ENCODE measurements at regions not wholly inside any gene's neighbourhood (a gene's known extent, or its start where the extent isn't known, plus 50 kb on each side); places are given as distances from the start of the nearest gene placed in this dataset.

- no peak for DNase-seq
These were observed 523.0 kb downstream of the PTPRC start for GRCh38 chr1:199161766-199162303.

- no peak for DNase-seq
These were observed 524.4 kb downstream of the PTPRC start for GRCh38 chr1:199163267-199163666.

DNA sequence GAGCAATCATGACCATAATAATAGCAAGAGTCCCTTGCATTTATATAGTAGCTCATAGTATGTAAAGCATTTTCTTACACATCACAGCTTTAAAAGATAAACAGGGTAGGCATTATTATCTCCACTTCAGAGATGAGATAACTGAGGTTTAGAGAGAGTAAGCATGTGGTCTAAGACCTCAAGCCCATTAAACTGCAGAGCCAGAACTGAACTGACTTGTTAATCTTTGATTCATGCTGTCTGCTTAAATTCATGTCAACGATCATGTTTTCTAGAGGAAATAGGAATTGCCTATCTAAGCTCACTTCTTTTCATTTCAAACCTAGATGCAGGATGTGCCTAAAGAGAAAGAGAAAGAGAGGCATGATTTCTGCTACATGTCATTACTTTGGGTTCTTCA lies 524.8 kb downstream of the PTPRC start:
- DNase-seq: no peak

- no peak for DNase-seq
These were observed 528.6 kb downstream of the PTPRC start for GRCh38 chr1:199167460-199167859.

- no peak for DNase-seq
These were observed 530.2 kb downstream of the PTPRC start for GRCh38 chr1:199168888-199169585.

- DNase-seq: no peak
These were observed 531.9 kb downstream of the PTPRC start for GRCh38 chr1:199170711-199171110.

DNA sequence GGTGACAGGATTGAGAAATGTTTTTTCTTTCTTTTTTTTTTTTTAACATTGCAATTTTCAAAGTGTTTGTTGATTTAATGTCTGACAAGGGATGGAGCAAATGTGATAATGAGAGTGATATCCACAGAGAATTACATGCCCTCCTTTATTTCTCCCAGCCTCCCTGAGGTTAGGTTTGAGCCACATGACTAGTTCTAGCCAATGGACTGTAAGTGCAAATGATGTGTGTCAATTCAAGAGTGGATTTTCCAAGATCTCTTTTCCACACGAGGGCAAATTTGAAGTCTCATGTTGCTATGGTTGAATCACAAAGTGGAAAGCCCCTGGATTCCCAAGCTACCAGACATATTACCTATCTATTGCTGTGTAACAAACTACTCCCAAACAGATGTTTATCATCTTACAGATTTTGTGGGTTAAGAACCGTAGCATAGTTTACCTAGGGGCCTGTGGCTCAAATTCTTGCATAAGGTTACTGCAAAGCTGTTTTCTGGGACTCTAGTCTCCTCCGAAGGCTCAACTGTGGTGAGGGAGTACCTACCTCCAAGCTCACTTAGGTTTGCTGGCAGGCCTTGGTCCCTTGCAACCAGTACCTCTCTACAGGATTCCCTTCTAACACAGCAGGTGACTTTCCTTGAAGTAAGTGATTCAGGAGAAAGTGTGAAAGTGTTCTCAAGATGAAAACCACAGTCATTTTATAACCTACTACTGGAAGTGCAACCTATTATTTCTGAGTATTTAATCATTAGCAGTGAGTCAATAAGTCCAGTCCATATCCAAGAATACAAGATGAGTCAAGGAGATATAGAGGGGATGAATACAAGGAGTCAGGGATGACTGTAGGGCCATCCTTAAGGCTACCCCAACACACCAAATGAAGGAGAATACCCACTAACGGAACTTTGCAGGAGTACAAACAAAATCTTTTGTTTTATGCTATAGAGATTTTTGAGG lies 533.6 kb downstream of the PTPRC start:
- no peak for DNase-seq

DNA sequence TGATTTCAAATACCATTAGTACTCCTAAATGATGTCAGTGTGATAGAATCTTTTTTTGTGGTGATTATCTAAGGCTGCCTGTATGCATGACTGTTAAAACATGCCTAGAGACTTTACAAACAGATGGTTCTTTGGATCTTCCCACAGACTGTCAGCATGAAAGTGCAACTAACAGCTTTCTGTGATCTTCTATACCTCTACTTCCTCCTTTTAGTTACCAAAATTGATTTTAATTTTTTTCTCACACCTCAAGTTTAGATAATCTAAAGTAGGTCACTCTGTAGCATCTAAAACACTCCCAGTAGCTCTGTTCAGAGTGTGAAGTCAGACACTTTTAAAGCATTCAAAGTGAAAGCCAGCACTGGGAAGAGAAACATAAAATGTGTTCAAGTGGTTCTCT lies 534.5 kb downstream of the PTPRC start:
- no peak for DNase-seq

- no peak for DNase-seq
These were observed 535.5 kb downstream of the PTPRC start for GRCh38 chr1:199174336-199174735.

DNA sequence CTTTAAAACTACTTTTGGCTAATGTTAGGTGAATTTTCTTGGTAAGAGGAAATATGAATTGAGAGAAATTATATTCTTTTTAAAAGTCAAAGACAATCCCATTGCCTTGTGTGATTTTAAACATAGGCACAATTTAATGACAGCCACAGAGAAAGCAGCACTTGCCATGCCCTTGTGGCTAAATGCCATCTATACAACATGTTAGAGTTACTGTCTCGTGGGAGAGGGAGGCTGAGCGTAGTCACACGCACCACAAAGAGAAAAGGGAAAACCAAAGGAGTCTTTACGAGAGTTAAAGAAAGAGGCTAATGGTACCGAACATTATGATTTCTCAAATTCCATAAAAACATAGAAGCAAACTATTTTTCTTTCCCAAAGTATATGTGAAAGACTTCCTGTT lies 537.9 kb downstream of the PTPRC start:
- DNase-seq: no peak

- DNase-seq: no peak
These were observed 538.4 kb downstream of the PTPRC start for GRCh38 chr1:199177241-199177640.

GRCh38 chr1:199178646-199179045 lies 539.8 kb downstream of the PTPRC start:
- no peak for DNase-seq

GRCh38 chr1:199182186-199182843 lies 543.5 kb downstream of the PTPRC start:
- no peak for DNase-seq

GRCh38 chr1:199184180-199184579 lies 545.3 kb downstream of the PTPRC start:
- no peak for DNase-seq

DNA sequence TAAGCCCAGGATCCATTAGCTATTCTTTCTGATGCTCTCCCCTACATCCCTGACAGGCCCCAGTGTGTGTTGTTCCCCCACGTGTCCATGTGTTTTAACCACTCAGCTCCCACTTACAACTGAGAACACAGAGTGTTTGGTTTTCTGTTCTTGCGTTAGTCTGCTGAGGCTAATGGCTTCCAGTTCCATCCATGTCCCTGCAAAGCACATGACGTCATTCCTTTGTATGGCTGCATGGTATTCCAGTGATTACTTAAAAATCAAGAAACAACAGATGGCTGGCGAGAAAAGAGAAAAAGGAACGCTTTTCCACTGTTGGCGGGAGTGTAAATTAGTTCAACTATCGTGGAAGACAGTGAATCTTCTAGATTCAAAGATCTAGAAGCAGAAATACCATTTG lies 556.0 kb downstream of the PTPRC start:
- DNase-seq: no peak

GRCh38 chr1:199197695-199198094 lies 558.9 kb downstream of the PTPRC start:
- no peak for DNase-seq

DNA sequence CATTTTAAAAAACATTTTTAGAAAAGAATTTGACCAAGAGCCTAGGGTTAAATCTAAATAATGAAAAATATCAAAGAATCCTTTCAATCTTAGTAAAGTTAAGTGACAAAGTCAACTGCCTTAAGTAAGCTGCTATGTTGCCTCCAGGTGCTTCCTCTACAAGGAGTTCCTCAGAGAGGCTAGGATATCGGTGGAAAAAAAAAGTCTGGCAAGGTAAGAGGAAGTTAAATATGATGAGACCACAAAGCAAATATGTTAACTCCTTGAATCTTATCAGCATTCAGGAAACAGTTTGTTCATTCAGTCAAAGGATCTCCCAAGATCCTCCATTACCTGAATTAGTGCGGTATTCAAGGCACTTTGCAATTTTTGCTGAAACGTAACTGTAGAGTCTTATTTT lies 563.5 kb downstream of the PTPRC start:
- no peak for DNase-seq

DNA sequence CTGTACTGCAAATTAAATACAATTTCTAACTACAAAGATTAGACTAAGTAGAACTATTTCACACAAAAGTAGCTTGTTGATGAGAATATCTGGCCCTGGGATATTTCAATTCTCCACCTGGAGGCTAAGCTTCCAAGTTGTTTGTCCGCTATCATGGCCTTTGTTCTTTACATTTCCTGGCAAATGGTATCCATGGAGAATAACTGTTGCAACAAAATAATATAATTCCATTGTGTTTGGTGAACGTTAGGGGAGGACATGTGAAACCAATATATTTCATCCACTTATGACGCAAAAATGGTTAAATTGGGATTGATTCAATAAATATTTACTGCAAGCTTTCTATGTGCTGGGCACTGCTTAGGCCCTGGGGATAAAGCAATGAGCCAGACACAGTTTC lies 565.4 kb downstream of the PTPRC start:
- no peak for DNase-seq

DNA sequence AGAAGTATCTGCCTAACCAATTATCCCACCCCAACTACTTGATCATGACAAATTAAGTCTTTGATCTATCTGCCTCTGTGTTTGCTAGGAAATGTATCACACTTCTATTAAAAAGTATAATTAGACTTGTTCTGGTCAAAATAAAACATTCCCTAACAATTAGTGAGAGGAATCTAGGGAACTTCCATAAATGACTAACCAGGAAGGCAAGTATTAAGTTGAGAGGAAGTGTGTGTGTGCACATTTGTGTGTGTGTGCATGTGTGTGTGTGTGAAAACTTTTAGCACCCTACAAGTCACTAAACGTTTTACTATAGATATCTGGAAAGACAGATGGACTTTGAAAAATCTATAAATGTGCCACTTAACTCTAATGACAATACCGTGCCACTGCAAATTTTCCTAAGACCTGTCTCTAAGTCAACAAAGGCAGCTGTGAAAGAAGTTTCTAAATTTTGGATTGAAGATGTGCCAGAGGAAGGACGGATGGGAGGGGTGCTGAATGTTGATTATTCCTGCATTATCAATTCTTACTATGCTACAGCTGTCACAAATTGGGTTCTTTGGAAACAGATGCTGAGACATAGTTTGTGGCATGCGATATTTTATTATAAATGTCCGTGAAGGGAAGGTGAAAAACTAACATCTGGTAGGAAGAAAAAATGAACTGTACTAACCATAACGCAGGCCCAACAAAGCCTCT lies 567.1 kb downstream of the PTPRC start:
- DNase-seq: no peak

- DNase-seq: no peak
These were observed 570.0 kb downstream of the PTPRC start for GRCh38 chr1:199208847-199209246.

DNA sequence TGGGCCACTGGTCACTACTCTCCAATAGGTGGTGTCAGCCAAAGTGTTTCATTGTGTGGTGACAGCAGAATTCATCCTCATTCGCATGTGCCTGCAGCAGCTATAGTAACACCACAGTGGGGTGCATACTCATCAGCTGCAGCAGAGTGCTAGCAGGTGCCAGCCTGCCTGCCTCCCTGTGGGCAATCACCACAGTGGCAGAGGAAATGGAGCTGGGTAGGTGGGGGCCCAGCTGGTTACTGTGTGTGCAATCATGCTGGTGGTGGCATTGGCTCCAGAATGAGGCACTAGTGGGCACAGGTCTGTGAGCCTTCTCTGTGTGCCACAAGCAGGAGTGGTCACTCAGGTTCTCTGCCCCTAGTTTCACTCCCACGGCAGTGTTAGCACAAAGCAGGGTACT lies 579.2 kb downstream of the PTPRC start:
- DNase-seq: no peak

- no peak for DNase-seq
These were observed 579.7 kb downstream of the PTPRC start for GRCh38 chr1:199218533-199218932.
